Lung (tissue), 11 donors: ENCODE measurements at regions not wholly inside any gene's neighbourhood (a gene's known extent, or its start where the extent isn't known, plus 50 kb on each side); places are given as distances from the start of the nearest gene placed in this dataset.

Source experiments
- ATAC-seq: fragments of 200-7000 bp; cut with Tn5 transposase; one replicate; pipeline ENCODE4 v1.9.1; 2020; ENCODE audit warnings: moderate number of reproducible peaks; ENCODE audit not compliant: insufficient read depth, low FRiP score
- DNase-seq, 3 donors: peaks; one replicate each; pipeline ENCODE4 v3.0.0-alpha.2; 2013 to 2017
- H3K27ac ChIP-seq, 2 donors: one replicate each; pipeline ENCODE4 v1.5.1; 2013; ENCODE audit warnings: mild to moderate bottlenecking in 2 of 2, moderate library complexity in 2 of 2, control low read depth in 1 of 2, inconsistent platforms in 1 of 2, low read depth in 1 of 2, low read length in 1 of 2
- H3K27me3 ChIP-seq, 3 donors: one replicate each; pipeline ENCODE4 v1.5.1; 2013; ENCODE audit warnings: low read length in 2 of 3; ENCODE audit not compliant: control insufficient read depth in 3 of 3, insufficient read depth in 3 of 3
- H3K36me3 ChIP-seq, 4 donors: one replicate each; pipeline ENCODE4 v1.5.1; 2013; ENCODE audit warnings: low read length in 4 of 4, mild to moderate bottlenecking in 1 of 4, moderate library complexity in 1 of 4; ENCODE audit not compliant: control insufficient read depth in 4 of 4, insufficient read depth in 4 of 4
- H3K4me1 ChIP-seq, 5 donors: one replicate each; pipeline ENCODE4 v1.5.1; 2013; ENCODE audit warnings: low read length in 5 of 5, mild to moderate bottlenecking in 2 of 5, moderate library complexity in 1 of 5; ENCODE audit not compliant: control insufficient read depth in 5 of 5, insufficient read depth in 5 of 5
- H3K4me3 ChIP-seq: one replicate; pipeline ENCODE4 v1.5.1; 2013; ENCODE audit warnings: mild to moderate bottlenecking, control low read depth, moderate library complexity
- H3K9ac ChIP-seq, 2 donors: one replicate each; pipeline ENCODE4 v1.5.1; 2013; ENCODE audit warnings: low read length in 2 of 2, control low read depth in 1 of 2; ENCODE audit not compliant: insufficient read depth in 1 of 2
- H3K9me3 ChIP-seq, 4 donors: one replicate each; pipeline ENCODE4 v1.5.1; 2013; ENCODE audit warnings: low read length in 3 of 4, mild to moderate bottlenecking in 1 of 4, moderate library complexity in 1 of 4; ENCODE audit not compliant: control insufficient read depth in 4 of 4, insufficient read depth in 3 of 4
- WGBS, 2 donors: extraction: QIAGEN DNeasy Blood & Tissue Kit; methylation state at CpG; one replicate each; pipeline ENCODE4 v1.1.7; 2013; 5-methylcytosine and 5-hydroxymethylcytosine counted together
- TF ChIP-seq, protein P1 (sequence below): IDR thresholded peaks from 2 replicates; pipeline ENCODE4 v1.5.1; 2012; ENCODE audit warnings: mild to moderate bottlenecking; ENCODE audit errors: control extremely low read depth, extremely low read depth
- donor health status: control.
- donor health status: control.
- donor health status: Bipolar disorder and iron deficiency.
- donor health status: healthy.
- donor health status: DM: yes; HTN: yes; CAD: no.

DNA sequence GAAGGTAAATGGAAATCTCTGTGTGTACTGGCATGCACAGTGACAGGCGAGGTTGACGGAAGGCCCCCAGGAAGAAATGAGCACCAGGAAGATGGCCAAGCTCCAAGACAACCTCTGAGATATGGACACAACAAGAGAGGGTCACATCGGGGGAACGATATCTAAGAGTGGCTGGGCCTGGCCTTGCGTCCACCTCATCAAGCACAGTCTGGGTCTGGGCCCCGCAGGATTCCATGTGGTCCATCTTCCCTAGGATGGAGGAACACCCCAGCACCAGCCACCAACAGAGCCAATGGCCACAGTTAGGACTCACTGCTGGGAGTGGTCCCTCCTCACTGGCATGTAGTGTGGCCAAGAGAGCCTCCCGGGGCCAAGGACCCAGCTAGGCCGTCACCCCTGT, 272.6 kb upstream of the AGTR2 start:
- Histone ChIP-seq H3K9me3 (peaks cover 0 to 8% (median under 1%) of the 10 kb centered on the region in 4 donors), H3K4me3 (no peak overlapping the region), H3K36me3 (no peaks in the 10 kb centered on the region), H3K9ac (no peak overlapping the region), H3K27ac (no peak overlapping the region), H3K27me3 (peaks cover 0 to 8% (median 7%) of the 10 kb centered on the region in 3 donors), H3K4me1 (peaks cover 0 to 5% (median 0%) of the 10 kb centered on the region in 5 donors)
- DNase-seq (no peak), ATAC-seq (no peak)
- WGBS, 2 donors, result 90 to 92% methylated on average over 6 to 8 of the region's 8 CpGs
- TF ChIP-seq, protein P1, sequence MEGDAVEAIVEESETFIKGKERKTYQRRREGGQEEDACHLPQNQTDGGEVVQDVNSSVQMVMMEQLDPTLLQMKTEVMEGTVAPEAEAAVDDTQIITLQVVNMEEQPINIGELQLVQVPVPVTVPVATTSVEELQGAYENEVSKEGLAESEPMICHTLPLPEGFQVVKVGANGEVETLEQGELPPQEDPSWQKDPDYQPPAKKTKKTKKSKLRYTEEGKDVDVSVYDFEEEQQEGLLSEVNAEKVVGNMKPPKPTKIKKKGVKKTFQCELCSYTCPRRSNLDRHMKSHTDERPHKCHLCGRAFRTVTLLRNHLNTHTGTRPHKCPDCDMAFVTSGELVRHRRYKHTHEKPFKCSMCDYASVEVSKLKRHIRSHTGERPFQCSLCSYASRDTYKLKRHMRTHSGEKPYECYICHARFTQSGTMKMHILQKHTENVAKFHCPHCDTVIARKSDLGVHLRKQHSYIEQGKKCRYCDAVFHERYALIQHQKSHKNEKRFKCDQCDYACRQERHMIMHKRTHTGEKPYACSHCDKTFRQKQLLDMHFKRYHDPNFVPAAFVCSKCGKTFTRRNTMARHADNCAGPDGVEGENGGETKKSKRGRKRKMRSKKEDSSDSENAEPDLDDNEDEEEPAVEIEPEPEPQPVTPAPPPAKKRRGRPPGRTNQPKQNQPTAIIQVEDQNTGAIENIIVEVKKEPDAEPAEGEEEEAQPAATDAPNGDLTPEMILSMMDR, result no peak

DNA sequence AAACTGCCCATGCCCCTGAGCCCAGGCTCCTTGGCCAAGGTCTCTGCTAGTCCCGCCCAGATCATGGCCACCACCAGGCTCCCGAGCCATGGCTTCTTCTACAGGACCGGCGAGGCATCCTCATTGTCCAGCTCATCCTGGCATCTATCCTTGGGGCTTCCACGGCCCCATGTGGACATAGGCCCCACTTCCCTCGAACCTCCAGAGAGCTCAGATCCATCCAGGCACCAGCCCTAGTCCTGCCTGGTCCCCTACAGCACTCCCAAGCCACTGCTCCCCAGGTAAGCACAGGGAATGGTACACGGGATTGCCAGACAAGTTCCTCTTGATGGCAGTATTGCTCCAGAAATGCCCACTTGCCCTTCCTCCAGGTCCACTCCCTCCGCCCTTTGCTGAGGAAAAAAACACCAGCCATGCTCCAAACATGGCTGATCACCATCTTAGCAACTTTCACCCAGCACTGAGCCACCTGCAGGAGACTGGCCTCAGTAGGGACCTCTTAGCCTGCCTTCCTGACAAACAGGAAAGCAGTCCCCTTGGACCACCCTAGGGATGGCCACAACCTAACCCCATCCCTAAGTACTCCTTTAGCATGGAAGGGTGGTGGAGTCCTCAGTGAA, 272.1 kb upstream of the AGTR2 start:
- H3K9me3 ChIP-seq, result peaks cover 0 to 11% (median under 1%) of the 10 kb centered on the region in 4 donors
- H3K27me3 ChIP-seq, result peaks cover 0 to 11% (median 7%) of the 10 kb centered on the region in 3 donors
- DNase-seq (peak in 2 of 3 donors; percentile 86 to 88), ATAC-seq (peak; percentile 49)
- peaks cover 0 to 5% (median 0%) of the 10 kb centered on the region in 5 donors for H3K4me1 ChIP-seq
- H3K27ac ChIP-seq, result no peak overlapping the region
- no peak overlapping the region for H3K9ac ChIP-seq
- no peaks in the 10 kb centered on the region for H3K36me3 ChIP-seq
- WGBS, 2 donors, result 70 to 93% methylated on average over 7 to 8 of the region's 8 CpGs
- no peak overlapping the region for H3K4me3 ChIP-seq
- TF ChIP-seq, protein P1, result peak; percentile 35

DNA sequence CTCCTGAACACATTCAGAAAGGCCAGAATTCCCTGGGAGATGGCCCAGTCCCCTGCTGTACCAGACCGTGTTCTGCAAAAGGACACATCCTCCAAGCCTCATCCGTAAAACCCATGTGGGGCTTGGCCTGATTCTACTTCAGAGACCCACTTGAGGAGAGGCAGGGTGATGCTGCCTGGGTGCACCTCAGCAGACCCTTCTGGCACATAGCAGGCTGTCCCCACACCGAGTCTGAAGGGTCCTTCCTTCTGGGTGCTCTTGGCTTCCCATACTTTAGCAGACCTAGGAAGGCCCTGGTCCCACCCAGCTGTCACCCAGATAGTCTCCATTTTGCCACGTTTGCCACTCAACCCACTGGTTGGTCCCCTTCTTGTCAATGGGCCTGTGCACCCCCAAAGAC, 270.1 kb upstream of the AGTR2 start:
- Histone ChIP-seq H3K27me3 (peaks cover 0 to 24% (median 22%) of the 10 kb centered on the region in 3 donors), H3K9ac (no peak overlapping the region), H3K9me3 (peaks cover 0 to 13% (median under 1%) of the 10 kb centered on the region in 4 donors), H3K36me3 (no peaks in the 10 kb centered on the region), H3K27ac (no peak overlapping the region), H3K4me3 (no peak overlapping the region), H3K4me1 (no peaks in the 10 kb centered on the region)
- DNase-seq, result no peak
- ATAC-seq, result no peak
- 59 to 78% methylated on average over 3 to 4 of the region's 4 CpGs for WGBS, 2 donors
- TF ChIP-seq, protein P1, result no peak

DNA sequence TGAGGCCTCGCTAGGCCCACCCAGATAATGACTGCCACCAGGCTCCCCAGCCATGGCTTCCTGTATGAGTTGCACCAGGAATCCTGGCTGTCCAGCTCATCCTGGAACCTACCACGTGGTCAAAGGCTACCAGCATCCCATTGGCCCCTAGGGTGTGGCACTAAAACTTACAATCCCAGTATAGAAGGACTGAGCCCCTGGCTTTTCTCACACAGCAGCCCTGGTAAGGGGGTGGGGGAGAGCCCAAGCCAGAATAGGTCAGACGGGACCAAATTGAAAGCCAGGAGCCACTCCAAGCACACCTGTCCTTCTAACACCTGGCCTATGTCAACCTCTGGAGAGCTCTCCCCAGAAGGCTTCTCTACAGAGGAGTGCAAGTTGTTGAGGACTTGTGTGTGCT, 269.3 kb upstream of the AGTR2 start:
- Histone ChIP-seq H3K4me1 (no peaks in the 10 kb centered on the region), H3K27ac (no peak overlapping the region), H3K27me3 (peaks cover 0 to 25% (median 24%) of the 10 kb centered on the region in 3 donors), H3K4me3 (no peak overlapping the region), H3K9me3 (peaks cover 0 to 13% (median under 1%) of the 10 kb centered on the region in 4 donors), H3K9ac (no peak overlapping the region), H3K36me3 (no peaks in the 10 kb centered on the region)
- no peak for ATAC-seq
- TF ChIP-seq, protein P1, result no peak
- DNase-seq, result no peak
- 75 to 100% methylated on average over 2 to 3 of the region's 3 CpGs for WGBS, 2 donors
